IMR-90 (cell line): ENCODE measurements at regions not wholly inside any gene's neighbourhood (a gene's known extent, or its start where the extent isn't known, plus 50 kb on each side); places are given as distances from the start of the nearest gene placed in this dataset.

Experiments
- CTCF ChIP-seq: conservative IDR thresholded peaks from 2 replicates; pipeline ENCODE4 v1.5.1; 2012; ENCODE audit warnings: mild to moderate bottlenecking, low read depth, low read length, improper control_type of control experiment
- RFX5 ChIP-seq: IDR thresholded peaks from 2 replicates; pipeline ENCODE4 v1.8.0; 2012; ENCODE audit warnings: low read depth, mild to moderate bottlenecking, low read length, moderate library complexity

- TF ChIP-seq CTCF (no peak), RFX5 (no peak)
Observed at GRCh38 chr11:15563054-15563453, 448.3 kb downstream of the INSC start.
